ENCODE measurements at regions not wholly inside any gene's neighbourhood (a gene's known extent, or its start where the extent isn't known, plus 50 kb on each side); places are given as distances from the start of the nearest gene placed in this dataset.

DNA sequence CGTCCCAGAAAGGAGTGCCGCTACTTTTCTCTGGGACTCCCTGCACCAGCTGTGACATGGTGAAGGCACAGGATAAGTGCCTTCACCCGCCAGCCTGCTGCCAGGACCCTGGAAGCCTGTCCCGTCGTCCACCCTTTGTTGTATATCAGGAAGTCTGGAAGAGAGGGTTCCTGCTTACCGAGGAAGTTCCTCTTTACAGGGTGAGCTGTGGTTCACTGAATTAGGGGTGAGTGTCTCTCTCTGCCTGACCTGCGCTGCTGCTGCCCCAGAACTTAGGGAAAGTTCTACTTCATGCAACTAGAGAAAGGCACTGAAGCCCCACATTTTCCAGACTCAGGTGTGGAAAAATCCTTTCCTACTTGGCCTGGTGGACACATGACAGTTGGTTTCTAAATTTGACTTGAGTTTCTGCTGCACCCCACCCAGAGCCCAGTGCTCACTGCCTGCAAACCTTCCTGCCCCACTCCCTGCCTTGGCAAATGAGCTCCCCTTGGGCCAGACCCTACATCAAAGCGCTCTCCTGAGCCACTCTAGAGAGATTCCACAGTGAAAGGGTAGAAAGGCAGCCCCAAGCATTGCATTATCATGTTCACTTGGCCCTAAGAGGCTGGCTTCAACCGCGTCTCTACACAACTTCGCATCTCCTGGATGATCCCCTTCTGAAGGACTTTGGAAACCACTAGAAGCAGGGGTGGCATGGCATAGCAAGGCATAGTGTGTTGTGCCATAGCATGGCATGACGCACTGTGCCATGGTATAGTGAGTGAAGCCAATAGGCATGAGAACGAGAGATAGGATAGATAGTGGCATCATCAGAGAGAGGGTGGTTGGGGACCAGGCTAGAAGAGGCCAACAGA lies 215.8 kb upstream of the CDYL start:
- no peak for DNase-seq (ENCODE audit: low read depth in 3 of 3)

GRCh38 chr6:4559281-4559875 lies 216.8 kb upstream of the CDYL start:
- no peak for DNase-seq (ENCODE audit: low read depth in 3 of 3)

DNA sequence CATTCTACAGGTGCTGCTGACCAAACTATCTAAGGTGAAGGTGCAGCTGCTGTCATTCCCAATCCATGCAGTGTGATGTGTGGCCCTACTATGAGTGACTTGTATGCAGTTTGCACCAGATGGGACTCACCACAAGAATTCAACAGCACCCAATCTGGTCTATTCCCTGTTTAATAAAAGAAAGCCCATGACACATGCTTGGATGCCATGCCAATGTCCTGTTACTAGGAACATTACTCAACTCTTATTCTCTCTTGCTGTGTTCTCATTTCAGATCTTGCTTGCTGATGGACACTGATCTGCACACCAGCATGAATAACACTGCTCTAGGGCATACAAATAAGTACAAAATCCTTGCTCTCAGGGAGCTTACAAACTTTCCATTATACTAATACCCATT lies 221.6 kb upstream of the CDYL start:
- DNase-seq (ENCODE audit: low read depth in 3 of 3) = no peak

- no peak for DNase-seq (ENCODE audit: low read depth in 3 of 3)
Measured at GRCh38 chr6:4553387-4553786, 222.8 kb upstream of the CDYL start.

DNA sequence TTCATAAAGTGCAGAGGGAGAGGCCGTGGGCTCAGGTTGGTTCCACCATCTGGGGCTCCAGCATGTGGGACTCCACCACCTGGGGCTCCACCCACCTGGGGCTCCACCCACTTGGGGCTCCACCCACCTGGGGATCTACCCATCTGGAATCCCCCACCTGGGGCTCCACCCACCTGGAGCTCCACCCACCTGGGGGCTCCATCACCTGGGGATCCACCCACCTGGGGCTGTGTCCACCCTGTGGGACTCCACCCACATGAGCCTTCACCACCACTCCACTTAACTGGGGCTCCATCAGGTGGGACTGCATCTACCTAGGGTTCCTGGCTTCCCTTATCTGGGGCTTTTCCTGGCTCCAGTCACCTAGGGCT lies 226.0 kb upstream of the CDYL start:
- DNase-seq (ENCODE audit: low read depth in 3 of 3) = no peak

DNA sequence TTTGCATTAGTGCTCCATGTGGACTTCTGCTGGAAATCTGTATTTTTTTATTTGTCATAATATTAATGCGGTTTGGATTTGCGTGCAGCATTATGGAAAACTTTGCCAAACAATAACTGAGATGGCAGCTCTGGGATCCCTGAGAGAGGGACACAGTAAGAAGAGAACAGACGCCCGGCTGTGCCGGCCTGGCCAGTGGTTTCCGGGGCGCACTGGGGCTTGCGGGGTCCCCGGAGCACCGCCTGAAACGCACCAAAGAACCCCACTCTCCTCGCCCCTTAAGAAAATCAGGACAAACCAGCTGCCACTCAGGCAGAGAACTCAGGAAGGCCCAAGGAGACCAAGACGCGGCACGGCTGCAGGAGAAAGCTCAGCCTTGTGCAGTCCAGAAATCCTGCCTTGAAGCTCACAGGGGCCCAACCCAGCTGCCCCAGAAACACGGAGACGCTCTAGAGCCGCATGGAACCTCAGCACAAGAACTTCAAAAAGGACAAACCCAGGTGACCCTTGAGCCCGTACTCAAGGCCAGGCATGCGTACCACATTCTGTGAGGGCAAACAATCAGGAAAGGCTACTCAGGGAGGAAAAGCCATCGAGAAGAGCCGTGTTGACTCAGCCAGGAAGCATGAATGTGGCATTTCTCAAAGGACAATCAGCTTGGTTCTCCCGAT lies 226.5 kb upstream of the CDYL start:
- DNase-seq (ENCODE audit: low read depth in 3 of 3) = no peak

DNA sequence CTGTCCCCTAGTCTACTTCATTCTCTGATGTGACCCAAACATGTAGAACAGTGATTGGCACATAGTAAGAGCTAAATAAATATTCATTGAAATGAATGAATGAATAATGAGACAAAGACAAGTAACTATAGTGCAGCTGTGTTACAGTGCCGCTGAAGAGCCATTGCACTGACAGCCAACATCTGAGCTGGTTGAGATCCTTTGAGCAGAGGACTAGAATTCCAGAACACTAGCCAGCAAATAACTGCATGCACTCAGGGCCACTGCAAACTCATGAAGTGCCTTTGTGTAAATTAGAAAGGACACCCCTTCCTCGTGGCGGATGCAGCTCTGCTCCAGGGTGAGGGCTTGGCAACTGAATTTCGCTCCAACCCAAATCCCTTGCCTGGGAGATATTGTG lies 230.3 kb upstream of the CDYL start:
- DNase-seq (ENCODE audit: low read depth in 3 of 3) = no peak

DNA sequence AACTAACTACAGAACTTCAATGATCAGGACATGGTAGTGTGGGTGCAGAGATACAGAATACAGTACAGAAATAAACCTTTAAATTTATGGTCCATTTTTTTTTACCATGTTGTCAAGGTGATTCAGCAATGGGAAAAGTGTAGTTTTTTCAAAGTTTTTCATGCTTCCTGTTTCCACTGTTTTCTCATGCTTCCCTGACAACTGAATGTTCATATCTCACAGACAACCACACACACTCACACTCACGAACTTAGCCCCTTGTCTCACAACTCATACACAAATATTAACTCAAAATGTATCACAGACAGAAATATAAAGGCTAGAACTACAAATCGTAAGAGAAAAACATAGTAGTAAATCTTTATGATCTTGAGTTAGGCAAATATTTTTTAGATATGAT lies 232.6 kb upstream of the CDYL start:
- no peak for DNase-seq (ENCODE audit: low read depth in 3 of 3)

GRCh38 chr6:4533576-4533975 lies 242.6 kb upstream of the CDYL start:
- DNase-seq (ENCODE audit: low read depth in 3 of 3) = no peak

DNA sequence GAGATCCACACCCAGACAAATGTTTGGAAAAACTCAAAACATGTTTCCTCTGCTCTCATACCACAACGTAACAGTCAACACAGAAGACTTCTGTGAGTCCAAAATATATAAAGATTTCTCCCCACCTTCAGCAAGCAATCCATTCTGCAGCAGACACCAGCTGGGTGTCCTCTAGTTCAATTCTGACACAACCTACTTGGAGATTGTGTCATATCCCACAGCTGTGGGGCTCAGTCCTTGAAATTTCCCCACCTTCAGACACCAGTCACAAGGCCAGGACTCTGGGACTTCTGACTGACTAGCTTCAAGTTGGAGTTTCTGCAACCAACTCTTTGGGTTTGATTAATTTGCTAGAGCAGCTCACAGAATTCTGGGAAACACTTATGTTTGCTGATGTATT lies 244.8 kb upstream of the CDYL start:
- no peak for DNase-seq (ENCODE audit: low read depth in 3 of 3)

GRCh38 chr6:4522453-4522852 lies 253.8 kb upstream of the CDYL start:
- DNase-seq (ENCODE audit: low read depth in 3 of 3) = no peak

DNA sequence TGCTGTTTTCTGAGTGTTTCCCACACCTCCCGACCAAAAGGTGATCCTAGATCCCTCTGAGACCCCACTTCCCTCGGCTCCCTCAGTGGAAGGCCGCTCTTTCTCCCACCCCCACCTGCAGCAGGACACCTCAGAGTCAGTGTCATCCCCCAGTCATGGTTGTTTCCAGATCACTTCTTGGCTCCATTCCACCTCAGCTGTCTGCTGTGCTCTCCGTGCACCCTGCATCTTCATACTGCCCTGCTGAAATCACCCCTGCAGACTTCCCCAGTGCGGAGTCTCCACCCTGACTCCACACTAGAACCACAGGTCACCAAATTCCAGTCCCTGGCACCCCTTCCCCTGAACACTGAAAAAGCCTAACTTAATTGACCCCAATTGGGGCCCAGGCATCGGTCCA lies 255.1 kb upstream of the CDYL start:
- DNase-seq (ENCODE audit: low read depth in 3 of 3) = no peak

GRCh38 chr6:4518506-4518905 lies 257.7 kb upstream of the CDYL start:
- DNase-seq (ENCODE audit: low read depth in 3 of 3) = no peak

DNA sequence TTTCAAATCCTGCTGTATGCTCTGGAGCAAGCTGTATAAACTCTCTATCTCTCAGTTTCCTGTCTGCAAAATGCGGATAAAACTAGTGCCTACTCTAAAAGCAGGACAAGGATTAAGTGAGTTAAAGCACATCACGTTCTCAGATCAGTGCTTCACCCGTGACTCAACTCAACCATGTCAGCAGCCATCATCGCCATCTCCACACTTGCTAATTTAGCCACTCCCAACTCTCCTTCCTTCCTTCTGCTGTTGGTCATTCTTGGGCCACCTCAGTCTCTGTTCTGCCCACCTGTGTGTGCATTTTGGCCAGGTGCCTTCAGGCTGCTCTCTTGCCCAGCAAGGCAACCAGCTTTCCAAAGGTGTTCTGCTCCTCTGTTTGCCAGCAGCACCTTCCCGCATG lies 260.0 kb upstream of the CDYL start:
- no peak for DNase-seq (ENCODE audit: low read depth in 3 of 3)

GRCh38 chr6:4513561-4513960 lies 262.6 kb upstream of the CDYL start:
- DNase-seq (ENCODE audit: low read depth in 3 of 3) = no peak

GRCh38 chr6:4512051-4512471 lies 264.1 kb upstream of the CDYL start:
- DNase-seq (ENCODE audit: low read depth in 3 of 3) = no peak

DNA sequence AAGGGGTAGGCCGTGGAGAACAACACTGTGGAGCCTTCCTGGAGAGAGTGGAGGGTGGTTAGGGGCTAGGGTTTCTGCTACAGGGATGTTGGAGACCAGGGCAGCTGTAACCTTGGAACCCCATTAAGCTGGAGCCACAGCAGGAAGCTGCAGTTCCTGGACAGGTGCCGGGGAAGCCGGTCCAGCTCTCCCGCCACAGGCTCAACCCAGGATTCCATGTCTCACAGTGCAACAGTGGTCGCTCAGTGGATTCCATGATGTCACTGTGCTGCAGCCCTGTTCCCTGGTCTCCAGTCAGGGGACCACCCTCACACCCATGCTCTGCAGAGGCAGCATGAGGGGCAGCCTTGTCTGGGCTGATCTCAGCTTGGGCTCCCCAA lies 264.6 kb upstream of the CDYL start:
- no peak for DNase-seq (ENCODE audit: low read depth in 3 of 3)

DNA sequence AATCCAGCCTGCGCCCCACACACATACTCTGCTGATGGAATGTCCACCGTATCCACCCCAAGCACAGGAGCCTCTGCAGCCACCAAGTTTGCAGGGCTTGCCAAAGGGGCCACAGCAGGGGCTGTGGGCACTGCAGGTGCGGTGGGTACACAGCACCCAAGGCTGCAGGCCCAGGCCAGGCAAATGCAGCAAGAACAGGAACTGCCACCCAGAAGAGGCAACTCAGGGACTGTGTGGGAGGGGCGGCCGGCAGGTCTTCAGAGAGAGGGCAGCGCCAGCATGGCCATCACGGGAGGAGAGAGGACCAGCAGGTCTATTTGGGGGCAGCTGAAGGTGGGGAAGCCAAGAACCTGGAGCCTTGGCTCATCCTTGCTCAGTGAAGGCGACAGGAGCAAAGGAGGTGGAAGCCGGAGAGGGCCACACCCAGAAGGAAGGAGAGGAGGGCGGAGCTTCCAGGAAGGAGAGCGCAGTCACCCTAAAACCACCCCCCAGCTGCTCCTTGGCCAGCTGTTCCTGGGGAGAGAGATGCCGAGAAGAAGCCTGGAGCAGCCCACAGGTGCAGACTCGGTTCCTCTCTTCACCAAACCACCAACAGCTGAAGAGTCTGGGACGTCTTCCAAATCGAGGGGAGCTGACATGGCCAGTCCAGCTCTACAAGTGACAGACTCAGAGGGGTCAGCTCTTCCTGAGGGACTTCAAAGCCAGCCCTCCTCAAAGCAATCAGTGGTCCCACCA lies 265.1 kb upstream of the CDYL start:
- no peak for DNase-seq (ENCODE audit: low read depth in 3 of 3)

DNA sequence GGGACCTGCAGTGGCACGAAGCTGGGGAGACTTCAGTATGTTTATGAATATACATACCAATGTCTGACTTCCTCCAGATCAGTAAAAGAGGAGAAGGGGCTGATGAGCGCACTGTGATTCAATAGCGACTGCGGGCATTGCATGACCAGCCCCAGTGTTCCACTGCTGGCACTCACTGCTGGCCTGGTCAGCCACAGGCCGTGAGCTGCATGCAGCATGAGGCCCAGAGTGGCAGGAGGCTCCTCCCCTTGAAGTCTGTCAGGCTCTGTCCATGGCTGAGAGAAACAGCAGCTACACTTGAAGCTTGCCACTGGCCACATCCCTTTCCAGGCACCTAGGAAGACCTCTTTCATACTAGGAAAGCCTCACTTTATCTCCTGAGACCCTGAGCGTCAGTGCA lies 265.9 kb upstream of the CDYL start:
- DNase-seq (ENCODE audit: low read depth in 3 of 3) = no peak

DNA sequence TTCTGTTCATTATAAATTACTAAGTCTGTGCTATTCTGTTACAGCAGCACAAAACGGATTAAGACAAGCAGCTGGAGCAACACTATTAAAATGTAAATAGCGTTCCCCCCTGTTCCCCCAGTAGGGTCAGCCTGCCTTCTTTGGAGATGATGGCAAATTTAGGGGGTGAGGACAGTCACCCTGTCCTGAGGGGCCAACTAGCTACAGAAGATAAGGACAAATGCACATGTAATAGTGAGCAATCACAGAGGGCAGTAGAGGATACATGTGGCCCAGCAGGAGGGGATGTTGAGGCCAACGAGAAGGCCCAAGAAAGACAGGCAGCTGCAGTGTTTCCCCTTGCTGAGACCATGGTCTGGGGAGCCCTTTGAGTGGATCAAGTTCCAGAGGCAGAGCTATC lies 266.7 kb upstream of the CDYL start:
- no peak for DNase-seq (ENCODE audit: low read depth in 3 of 3)

DNA sequence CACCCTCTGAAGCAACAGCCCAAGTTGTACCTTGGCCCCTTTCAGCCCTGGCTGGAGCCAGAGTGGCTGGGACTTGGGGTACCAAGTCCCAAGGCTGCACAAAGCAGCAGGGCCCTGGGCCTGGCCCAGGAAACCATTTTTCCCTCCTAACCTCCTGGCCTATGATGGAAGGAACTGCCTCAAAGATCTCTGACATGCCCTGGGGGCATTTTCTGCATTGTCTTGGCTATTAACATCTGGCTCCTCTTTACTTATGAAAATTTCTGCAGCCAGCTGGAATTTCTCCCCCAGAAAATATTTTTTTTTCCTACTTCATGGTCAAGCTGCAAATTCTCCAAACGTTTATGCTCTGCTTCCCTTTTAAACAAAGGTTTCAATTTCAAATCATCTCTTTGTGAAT lies 269.4 kb upstream of the CDYL start:
- DNase-seq (ENCODE audit: low read depth in 3 of 3) = no peak

GRCh38 chr6:4506223-4506622 lies 270.0 kb upstream of the CDYL start:
- no peak for DNase-seq (ENCODE audit: low read depth in 3 of 3)

GRCh38 chr6:4504700-4505099 lies 271.5 kb upstream of the CDYL start:
- DNase-seq (ENCODE audit: low read depth in 3 of 3) = no peak
